H1 (cell line): ENCODE measurements at regions not wholly inside any gene's neighbourhood (a gene's known extent, or its start where the extent isn't known, plus 50 kb on each side); places are given as distances from the start of the nearest gene placed in this dataset.

Experiments used
- CTCF ChIA-PET: fragments of 300-600 bp; sonication (Branson Sonifier 250); formaldehyde crosslinking; loops from one replicate; lab custom pipeline; 2021; ENCODE audit not compliant: partially characterized antibody; lab: Charles Lee
- POLR2A ChIA-PET: fragments of 300-600 bp; sonication (Branson Sonifier 250); formaldehyde crosslinking; loops from one replicate; lab custom pipeline; 2021; ENCODE audit warnings: inconsistent platforms; ENCODE audit not compliant: partially characterized antibody; lab: Charles Lee
- DNase-seq, 2 experiments: peaks; one replicate each; pipeline versions ENCODE4 v3.0.0 to v3.0.0-alpha.2; 2010 to 2022; ENCODE audit warnings: low spot score in 2 of 2, low read depth in 1 of 2, mixed read lengths in 1 of 2
- FAIRE-seq: peaks from 2 replicates; lab custom pipeline; 2011; peaks lifted over from hg19 to GRCh38; lab: Jason Lieb, UNC
- H2AFZ ChIP-seq: 2 replicates; pipeline ENCODE4 v1.8.1; 2012; ENCODE audit warnings: low read length, inconsistent platforms
- H2AK5ac ChIP-seq: 2 replicates; pipeline ENCODE4 v1.6.1; 2013; ENCODE audit warnings: low read depth, low read length
- H2BK120ac ChIP-seq: replicated peaks from 2 replicates; pipeline ENCODE3; 2013; ENCODE audit warnings: low read depth, low read length, inconsistent platforms
- H2BK12ac ChIP-seq: 2 replicates; pipeline ENCODE4 v1.6.1; 2013; ENCODE audit warnings: low read depth, low read length
- H2BK15ac ChIP-seq: 2 replicates; pipeline ENCODE4 v1.6.1; 2013; ENCODE audit warnings: low read length
- H2BK20ac ChIP-seq: 2 replicates; pipeline ENCODE4 v1.6.1; 2013; ENCODE audit warnings: low read length
- H2BK5ac ChIP-seq: 2 replicates; pipeline ENCODE4 v1.6.1; 2013; ENCODE audit warnings: low read depth, low read length
- H3K14ac ChIP-seq: 2 replicates; pipeline ENCODE4 v1.6.1; 2013; ENCODE audit warnings: inconsistent platforms; ENCODE audit not compliant: insufficient read length
- H3K18ac ChIP-seq: 2 replicates; pipeline ENCODE4 v1.6.1; 2013; ENCODE audit warnings: low read length; ENCODE audit errors: extremely low read depth
- H3K23ac ChIP-seq: 2 replicates; pipeline ENCODE4 v1.6.1; 2013; ENCODE audit warnings: inconsistent platforms; ENCODE audit not compliant: insufficient read length
- H3K23me2 ChIP-seq: 2 replicates; pipeline ENCODE4 v1.6.1; 2013; ENCODE audit warnings: low read depth, low read length
- H3K27ac ChIP-seq: 2 replicates; pipeline ENCODE4 v1.6.1; 2011; ENCODE audit warnings: low read depth, low read length, inconsistent platforms
- H3K27me3 ChIP-seq, 4 experiments: replicated peaks in 1 of 4; 1 replicate in 1 of 4; 2 replicates in 3 of 4; pipeline versions ENCODE4 v1.6.1 to v1.8.1; 2011 to 2013; ENCODE audit warnings: low read length in 3 of 4, mild to moderate bottlenecking in 3 of 4, inconsistent platforms in 2 of 4, mixed read lengths in 2 of 4, moderate library complexity in 1 of 4; ENCODE audit not compliant: control insufficient read depth in 3 of 4, insufficient read depth in 3 of 4; ENCODE audit errors: extremely low read depth in 1 of 4
- H3K36me3 ChIP-seq, 4 experiments: 2 replicates each; pipeline versions ENCODE4 v1.6.1 to v1.8.1; 2011 to 2013; ENCODE audit warnings: mild to moderate bottlenecking in 4 of 4, low read length in 3 of 4, moderate library complexity in 2 of 4, control low read depth in 1 of 4, inconsistent platforms in 1 of 4; ENCODE audit not compliant: insufficient read depth in 4 of 4, control insufficient read depth in 2 of 4
- H3K4ac ChIP-seq: replicated peaks from 2 replicates; pipeline ENCODE3; 2013; ENCODE audit warnings: low read length, low read depth, mixed read lengths, inconsistent platforms; ENCODE audit not compliant: insufficient read length
- H3K4me1 ChIP-seq, 4 experiments: replicated peaks in 1 of 4; 1 replicate in 1 of 4; 2 replicates in 3 of 4; pipeline versions ENCODE4 v1.6.1 to v1.8.1; 2011 to 2013; ENCODE audit warnings: low read length in 3 of 4, inconsistent platforms in 2 of 4, mixed read lengths in 1 of 4; ENCODE audit not compliant: insufficient read depth in 4 of 4, control insufficient read depth in 3 of 4
- H3K4me2 ChIP-seq, 2 experiments: 2 replicates each; pipeline versions ENCODE4 v1.6.1 to v1.8.1; 2011 to 2013; ENCODE audit warnings: low read depth in 2 of 2, low read length in 2 of 2, control low read depth in 1 of 2, inconsistent platforms in 1 of 2, mild to moderate bottlenecking in 1 of 2; ENCODE audit not compliant: insufficient read depth in 1 of 2
- H3K4me3 ChIP-seq, 4 experiments: fragments of 200-600, 300-600 bp in 1 of 4; sonication (generic), shearing (Covaris generic), sonication (Bioruptor Twin) in 1 of 4; 2 replicates each; pipeline versions ENCODE4 v1.5.1 to v1.8.1; 2011 to 2016; ENCODE audit warnings: low read length in 4 of 4, low read depth in 3 of 4, control low read depth in 2 of 4, inconsistent platforms in 2 of 4, mild to moderate bottlenecking in 2 of 4, mixed read lengths in 1 of 4, moderate library complexity in 1 of 4; ENCODE audit not compliant: insufficient read depth in 2 of 4; ENCODE audit errors: extremely low read depth in 1 of 4
- H3K56ac ChIP-seq: replicated peaks from 2 replicates; pipeline ENCODE3; 2013; ENCODE audit warnings: low read depth, mild to moderate bottlenecking, mixed read lengths, low read length, inconsistent platforms; ENCODE audit not compliant: insufficient read length
- H3K79me1 ChIP-seq: 2 replicates; pipeline ENCODE4 v1.6.1; 2013; ENCODE audit warnings: low read depth, low read length, control low read depth
- H3K79me2 ChIP-seq, 2 experiments: 2 replicates each; pipeline versions ENCODE4 v1.6.1 to v1.8.1; 2012 to 2013; ENCODE audit warnings: low read length in 2 of 2, mild to moderate bottlenecking in 2 of 2, inconsistent platforms in 1 of 2; ENCODE audit not compliant: insufficient read depth in 2 of 2, control insufficient read depth in 1 of 2
- H3K9ac ChIP-seq, 4 experiments: replicated peaks in 1 of 4; 1 replicate in 1 of 4; 2 replicates in 3 of 4; pipeline versions ENCODE4 v1.6.1 to v1.8.1; 2011 to 2013; ENCODE audit warnings: low read depth in 3 of 4, low read length in 3 of 4, control low read depth in 2 of 4, mild to moderate bottlenecking in 2 of 4, moderate library complexity in 2 of 4, inconsistent platforms in 1 of 4; ENCODE audit errors: extremely low read depth in 1 of 4
- H3K9me3 ChIP-seq, 2 experiments: 2 replicates each; pipeline versions ENCODE4 v1.6.1 to v1.8.1; 2012 to 2013; ENCODE audit warnings: mild to moderate bottlenecking in 2 of 2, moderate library complexity in 2 of 2, control low read depth in 1 of 2, inconsistent platforms in 1 of 2, low read depth in 1 of 2, low read length in 1 of 2, mixed read lengths in 1 of 2; ENCODE audit not compliant: insufficient read depth in 2 of 2
- H4K20me1 ChIP-seq, 2 experiments: replicated peaks in 1 of 2; 2 replicates each; pipeline versions ENCODE3 to v1.8.1; 2011 to 2013; ENCODE audit warnings: inconsistent platforms in 2 of 2, low read length in 2 of 2, mild to moderate bottlenecking in 1 of 2; ENCODE audit not compliant: insufficient read depth in 2 of 2, control insufficient read depth in 1 of 2
- H4K5ac ChIP-seq: 2 replicates; pipeline ENCODE4 v1.6.1; 2013; ENCODE audit warnings: low read length, low read depth, mixed read lengths, inconsistent platforms; ENCODE audit not compliant: insufficient read length
- H4K8ac ChIP-seq: 2 replicates; pipeline ENCODE4 v1.8.0; 2013; ENCODE audit warnings: mild to moderate bottlenecking, moderate library complexity, low read length, inconsistent platforms; ENCODE audit not compliant: insufficient read depth; ENCODE audit errors: extremely low read depth
- H4K91ac ChIP-seq: replicated peaks from 2 replicates; pipeline ENCODE3; 2013; ENCODE audit warnings: low read length, mixed read lengths, inconsistent platforms; ENCODE audit not compliant: insufficient read length
- CEBPB ChIP-seq: IDR thresholded peaks from 2 replicates; pipeline ENCODE4 v1.6.1; 2012; ENCODE audit warnings: low read depth, low read length
- JUN ChIP-seq: IDR thresholded peaks from 2 replicates; pipeline ENCODE4 v1.6.1; 2011; ENCODE audit warnings: low read depth, mild to moderate bottlenecking, improper control_type of control experiment, low read length
- MAFK ChIP-seq: IDR thresholded peaks from 2 replicates; pipeline ENCODE4 v1.6.1; 2012; ENCODE audit warnings: low read depth, mild to moderate bottlenecking, improper control_type of control experiment, low read length
- NRF1 ChIP-seq: IDR thresholded peaks from 2 replicates; pipeline ENCODE4 v1.6.1; 2011; ENCODE audit warnings: mild to moderate bottlenecking, low read depth, low read length, improper control_type of control experiment
- SP4 ChIP-seq: IDR thresholded peaks from 2 replicates; pipeline ENCODE4 v1.6.1; 2012; ENCODE audit warnings: low read length, inconsistent platforms
- TCF12 ChIP-seq: IDR thresholded peaks from 2 replicates; pipeline ENCODE4 v1.6.1; 2011; ENCODE audit warnings: low read depth, mild to moderate bottlenecking, low read length
- WGBS, 2 experiments: shearing (Covaris generic) in 1 of 2; methylation state at CpG; one replicate each; pipeline versions ENCODE4 v1.1.6 to v1.1.7; 2013 to 2015; ENCODE audit warnings: low lambda C conversion rate in 2 of 2, mixed read lengths in 2 of 2, inconsistent platforms in 1 of 2, low coverage in 1 of 2, missing lambda C conversion rate in 1 of 2; ENCODE audit not compliant: insufficient replicate concordance in 2 of 2, insufficient coverage in 1 of 2, insufficient read length in 1 of 2; ENCODE audit errors: extremely low coverage in 1 of 2, missing lambda C conversion rate in 1 of 2; 5-methylcytosine and 5-hydroxymethylcytosine counted together
- TF ChIP-seq, protein P1 (sequence below): IDR thresholded peaks from 2 replicates; pipeline ENCODE4 v1.6.1; 2011; ENCODE audit warnings: low read length, improper control_type of control experiment

GRCh38 chrX:142860944-142861343 is 164.8 kb upstream of the SPANXN4 start:
- no peak overlapping the region for H2BK12ac ChIP-seq
- ChIA-PET POLR2A (no interaction called here), CTCF (no interaction called here)
- no peaks in the 10 kb centered on the region for H3K79me2 ChIP-seq
- no peak overlapping the region for H4K91ac ChIP-seq
- H2AK5ac ChIP-seq: no peak overlapping the region
- H3K4me3 ChIP-seq: no peak overlapping the region
- no peak overlapping the region for H3K23ac ChIP-seq
- no peaks in the 10 kb centered on the region for H3K27me3 ChIP-seq
- no peak overlapping the region for H3K9ac ChIP-seq
- H4K20me1 ChIP-seq: no peaks in the 10 kb centered on the region
- no peaks in the 10 kb centered on the region for H3K79me1 ChIP-seq
- H2AFZ ChIP-seq: no peak overlapping the region
- H4K8ac ChIP-seq: no peak overlapping the region
- H2BK5ac ChIP-seq: no peak overlapping the region
- H3K4me2 ChIP-seq: no peak overlapping the region
- H2BK15ac ChIP-seq: no peak overlapping the region
- H3K56ac ChIP-seq: no peak overlapping the region
- no peak overlapping the region for H3K27ac ChIP-seq
- H3K23me2 ChIP-seq: no peaks in the 10 kb centered on the region
- WGBS, 2 experiments: 95% methylated on average over 2 of the region's 2 CpGs; no CpG with 5 or more reads in 1 of the 2 experiments
- no peaks in the 10 kb centered on the region for H3K4me1 ChIP-seq
- no peaks in the 10 kb centered on the region for H3K9me3 ChIP-seq
- TF ChIP-seq, protein P1, sequence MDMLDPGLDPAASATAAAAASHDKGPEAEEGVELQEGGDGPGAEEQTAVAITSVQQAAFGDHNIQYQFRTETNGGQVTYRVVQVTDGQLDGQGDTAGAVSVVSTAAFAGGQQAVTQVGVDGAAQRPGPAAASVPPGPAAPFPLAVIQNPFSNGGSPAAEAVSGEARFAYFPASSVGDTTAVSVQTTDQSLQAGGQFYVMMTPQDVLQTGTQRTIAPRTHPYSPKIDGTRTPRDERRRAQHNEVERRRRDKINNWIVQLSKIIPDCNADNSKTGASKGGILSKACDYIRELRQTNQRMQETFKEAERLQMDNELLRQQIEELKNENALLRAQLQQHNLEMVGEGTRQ: no peak
- TF ChIP-seq SP4 (no peak), MAFK (no peak), TCF12 (no peak), CEBPB (peak; percentile 44; the same call in 1 of the 2 replicates), JUN (no peak), NRF1 (no peak)
- H2BK120ac ChIP-seq: no peak overlapping the region
- H3K4ac ChIP-seq: no peak overlapping the region
- no peak overlapping the region for H3K18ac ChIP-seq
- no peak overlapping the region for H2BK20ac ChIP-seq
- FAIRE-seq (no peak), DNase-seq (no peak)
- no peak overlapping the region for H4K5ac ChIP-seq
- H3K36me3 ChIP-seq: no peaks in the 10 kb centered on the region
- no peak overlapping the region for H3K14ac ChIP-seq
